Gastrocnemius medialis (tissue), 4 donors: ENCODE measurements at regions not wholly inside any gene's neighbourhood (a gene's known extent, or its start where the extent isn't known, plus 50 kb on each side); places are given as distances from the start of the nearest gene placed in this dataset.

Experiments
- ATAC-seq, 2 donors: fragments of 150-250 bp; one replicate each; pipeline ENCODE4 v1.9.1; 2016
- DNase-seq, 2 donors: peaks; one replicate each; pipeline ENCODE4 v3.0.0-alpha.2; 2019
- H3K27ac ChIP-seq, 4 donors: fragments of 200-600 bp; sonication (generic); 1 replicate in 1 of 4; 2 replicates in 3 of 4; pipeline ENCODE4 v1.5.1; 2016 to 2018; ENCODE audit warnings: mild to moderate bottlenecking in 2 of 4, moderate library complexity in 1 of 4
- H3K27me3 ChIP-seq, 3 donors: fragments of 200-600 bp; sonication (generic) in 2 of 3; 1 replicate in 1 of 3; 2 replicates in 2 of 3; pipeline versions ENCODE4 v1.5.1 to v1.6.0; 2016 to 2019; ENCODE audit warnings: mild to moderate bottlenecking in 1 of 3, moderate library complexity in 1 of 3
- H3K36me3 ChIP-seq, 2 donors: fragments of 200-600 bp; sonication (generic) in 1 of 2; one replicate each; pipeline ENCODE4 v1.5.1; 2017 to 2018
- H3K4me1 ChIP-seq, 2 donors: fragments of 200-600 bp; sonication (generic) in 1 of 2; one replicate each; pipeline ENCODE4 v1.5.1; 2016 to 2017; ENCODE audit warnings: mild to moderate bottlenecking in 2 of 2
- H3K4me3 ChIP-seq, 4 donors: fragments of 200-600 bp; sonication (generic) in 3 of 4; 1 replicate in 1 of 4; 2 replicates in 3 of 4; pipeline ENCODE4 v1.5.1; 2016 to 2019; ENCODE audit warnings: mild to moderate bottlenecking in 2 of 4
- H3K9me3 ChIP-seq, 3 donors: fragments of 200-600 bp; sonication (generic) in 2 of 3; 1 replicate in 1 of 3; 2 replicates in 2 of 3; pipeline ENCODE4 v1.5.1; 2016 to 2019
- POLR2A ChIP-seq, 2 donors: fragments of 450-650 bp; IDR thresholded peaks; one replicate each; pipeline ENCODE4 v1.6.1; 2017; ENCODE audit warnings: antibody characterized with exemption in 2 of 2, mild to moderate bottlenecking in 2 of 2, moderate library complexity in 2 of 2
- in situ Hi-C, 4 donors: fragments of 200-750 bp; cut with MboI; loops; one replicate each; pipeline versions ENCODE4 v1.15.0 to v1.8.0; 2017; ENCODE audit warnings: low sequenced_read_pairs in 4 of 4
- intact Hi-C: fragments of 100-400 bp; cut with DNase I; formaldehyde crosslinking; loops from one replicate; pipeline ENCODE4 v1.15.1; 2023; ENCODE audit warnings: low total_unique reads
- TF ChIP-seq, protein P1 (sequence below), 5 experiments: fragments of 450-650 bp in 3 of 5; fragments of 200-600 bp in 2 of 5; sonication (generic) in 2 of 5; IDR thresholded peaks in 4 of 5; conservative IDR thresholded peaks in 1 of 5; 1 replicate in 4 of 5; 2 replicates in 1 of 5; pipeline ENCODE4 v1.5.1; 2016 to 2019; ENCODE audit warnings: antibody characterized with exemption in 5 of 5, mild to moderate bottlenecking in 3 of 5, moderate library complexity in 3 of 5

DNA sequence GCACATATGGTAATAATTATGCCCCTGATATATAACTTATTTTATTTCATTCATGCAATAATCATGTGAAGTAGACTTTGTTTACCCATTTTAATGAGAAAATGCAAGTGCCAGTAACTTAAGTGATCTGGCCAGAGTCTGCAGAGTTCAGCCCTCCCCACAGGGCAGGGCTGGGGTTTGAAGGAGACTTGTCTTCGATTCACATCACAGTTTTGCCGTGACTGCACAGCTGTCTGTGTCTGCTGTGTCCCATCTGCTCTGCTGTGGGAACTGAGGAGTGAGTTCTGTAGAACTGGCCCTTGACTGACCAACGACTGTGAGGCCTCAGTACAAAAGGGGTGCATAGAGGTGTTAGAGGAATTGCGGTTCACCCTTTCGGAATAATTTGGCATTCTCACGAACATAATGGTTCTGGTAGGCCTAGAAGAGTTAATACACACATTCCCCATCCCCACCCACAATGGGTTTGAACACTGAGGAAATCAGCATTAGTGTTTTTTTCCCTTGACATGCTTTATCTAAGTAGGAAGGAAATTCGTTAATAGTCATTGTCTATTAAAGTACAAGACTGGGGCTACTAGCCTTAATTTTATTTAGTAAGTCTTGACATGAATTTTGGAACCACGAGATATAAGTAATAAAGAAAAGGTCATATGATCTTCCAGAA, 113.6 kb upstream of the MON1B start:
- no peaks in the 10 kb centered on the region for H3K36me3 ChIP-seq
- H3K9me3 ChIP-seq, result no peaks in the 10 kb centered on the region
- H3K27ac ChIP-seq, result no peak overlapping the region
- H3K4me3 ChIP-seq, result no peak overlapping the region
- DNase-seq (no peak), ATAC-seq (no peak)
- no peaks in the 10 kb centered on the region for H3K27me3 ChIP-seq
- in situ Hi-C loops, result no loop called here
- H3K4me1 ChIP-seq, result no peaks in the 10 kb centered on the region
- no peak for TF ChIP-seq POLR2A (IDR thresholded peaks at IDR 0.05)
- TF ChIP-seq, protein P1, sequence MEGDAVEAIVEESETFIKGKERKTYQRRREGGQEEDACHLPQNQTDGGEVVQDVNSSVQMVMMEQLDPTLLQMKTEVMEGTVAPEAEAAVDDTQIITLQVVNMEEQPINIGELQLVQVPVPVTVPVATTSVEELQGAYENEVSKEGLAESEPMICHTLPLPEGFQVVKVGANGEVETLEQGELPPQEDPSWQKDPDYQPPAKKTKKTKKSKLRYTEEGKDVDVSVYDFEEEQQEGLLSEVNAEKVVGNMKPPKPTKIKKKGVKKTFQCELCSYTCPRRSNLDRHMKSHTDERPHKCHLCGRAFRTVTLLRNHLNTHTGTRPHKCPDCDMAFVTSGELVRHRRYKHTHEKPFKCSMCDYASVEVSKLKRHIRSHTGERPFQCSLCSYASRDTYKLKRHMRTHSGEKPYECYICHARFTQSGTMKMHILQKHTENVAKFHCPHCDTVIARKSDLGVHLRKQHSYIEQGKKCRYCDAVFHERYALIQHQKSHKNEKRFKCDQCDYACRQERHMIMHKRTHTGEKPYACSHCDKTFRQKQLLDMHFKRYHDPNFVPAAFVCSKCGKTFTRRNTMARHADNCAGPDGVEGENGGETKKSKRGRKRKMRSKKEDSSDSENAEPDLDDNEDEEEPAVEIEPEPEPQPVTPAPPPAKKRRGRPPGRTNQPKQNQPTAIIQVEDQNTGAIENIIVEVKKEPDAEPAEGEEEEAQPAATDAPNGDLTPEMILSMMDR (IDR thresholded peaks at IDR 0.05 in 4 of 5, conservative IDR thresholded peaks at IDR 0.05 in 1 of 5), result no peak
- intact Hi-C loops, result no loop called here

DNA sequence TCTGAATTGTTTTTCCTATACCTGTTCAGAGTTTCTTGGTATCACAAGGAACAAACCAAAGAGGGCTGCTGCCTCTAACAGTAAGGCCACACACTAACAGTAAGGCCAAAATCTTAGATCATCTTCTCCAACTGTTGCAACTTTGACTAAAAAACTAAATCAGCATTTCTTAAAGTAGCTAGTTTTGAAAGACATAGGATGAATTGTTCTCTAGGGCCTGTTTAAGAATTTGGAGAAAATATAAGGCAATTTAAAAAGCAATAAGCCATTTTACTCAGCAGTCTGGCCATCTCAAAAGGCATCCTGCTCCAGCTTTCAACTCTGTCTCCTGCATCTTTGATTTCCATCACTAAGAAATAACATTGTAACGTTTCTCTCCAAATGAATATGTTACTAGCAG, 105.0 kb upstream of the MON1B start:
- no peak overlapping the region for H3K4me3 ChIP-seq
- intact Hi-C loops, result no loop called here
- no peaks in the 10 kb centered on the region for H3K27me3 ChIP-seq
- ATAC-seq (no peak), DNase-seq (no peak)
- H3K9me3 ChIP-seq, result no peaks in the 10 kb centered on the region
- TF ChIP-seq, protein P1 (IDR thresholded peaks at IDR 0.05 in 4 of 5, conservative IDR thresholded peaks at IDR 0.05 in 1 of 5), result no peak
- no peak overlapping the region for H3K27ac ChIP-seq
- no peaks in the 10 kb centered on the region for H3K36me3 ChIP-seq
- in situ Hi-C loops, result no loop called here
- H3K4me1 ChIP-seq, result no peaks in the 10 kb centered on the region

DNA sequence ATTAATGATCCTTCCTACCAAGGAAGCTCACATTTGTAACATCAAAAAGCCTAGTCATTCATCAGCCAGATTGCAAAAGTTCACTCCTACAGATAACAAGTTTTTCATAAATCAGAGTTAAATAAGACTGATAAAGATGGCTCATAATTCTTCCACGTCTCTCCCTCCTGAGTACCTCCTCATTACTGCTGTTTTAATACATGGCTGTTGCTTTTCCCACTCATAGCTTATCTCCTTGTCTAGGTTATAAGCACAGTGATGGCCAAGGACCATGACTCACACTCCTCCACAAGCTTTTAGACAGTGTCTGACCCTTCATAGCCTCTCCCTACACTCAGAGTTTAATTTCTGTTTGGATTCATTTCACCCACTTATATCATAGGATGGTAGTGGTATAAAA, 100.9 kb upstream of the MON1B start:
- no peaks in the 10 kb centered on the region for H3K9me3 ChIP-seq
- no peaks in the 10 kb centered on the region for H3K27me3 ChIP-seq
- DNase-seq, result no peak
- intact Hi-C loops, result no loop called here
- H3K36me3 ChIP-seq, result no peaks in the 10 kb centered on the region
- no peak overlapping the region for H3K27ac ChIP-seq
- in situ Hi-C loops, result no loop called here
- no peak for TF ChIP-seq POLR2A (IDR thresholded peaks at IDR 0.05)
- TF ChIP-seq, protein P1 (IDR thresholded peaks at IDR 0.05 in 4 of 5, conservative IDR thresholded peaks at IDR 0.05 in 1 of 5), result no peak
- no peak overlapping the region for H3K4me3 ChIP-seq
- no peaks in the 10 kb centered on the region for H3K4me1 ChIP-seq
- no peak for ATAC-seq

DNA sequence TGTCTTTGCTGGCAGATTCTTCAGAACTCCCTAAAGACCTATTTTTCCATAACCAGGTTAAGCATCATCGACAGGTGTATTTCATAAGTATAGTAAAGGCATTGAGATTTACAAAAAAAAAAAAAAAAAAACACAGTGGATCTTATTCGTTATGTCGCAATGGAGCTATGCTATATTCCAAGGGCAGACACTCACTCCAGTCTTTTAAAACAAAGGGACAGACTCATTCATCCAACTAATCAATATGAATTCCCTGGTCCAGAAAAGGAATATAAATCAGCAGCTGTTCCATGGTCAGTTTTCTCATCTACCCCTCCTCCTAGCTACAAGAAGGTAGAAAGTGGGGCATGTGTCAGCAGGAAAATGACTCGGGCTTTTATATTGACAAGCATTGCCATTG, 97.7 kb upstream of the MON1B start:
- no peaks in the 10 kb centered on the region for H3K27me3 ChIP-seq
- TF ChIP-seq, protein P1 (IDR thresholded peaks at IDR 0.05 in 4 of 5, conservative IDR thresholded peaks at IDR 0.05 in 1 of 5), result no peak
- H3K27ac ChIP-seq, result no peak overlapping the region

DNA sequence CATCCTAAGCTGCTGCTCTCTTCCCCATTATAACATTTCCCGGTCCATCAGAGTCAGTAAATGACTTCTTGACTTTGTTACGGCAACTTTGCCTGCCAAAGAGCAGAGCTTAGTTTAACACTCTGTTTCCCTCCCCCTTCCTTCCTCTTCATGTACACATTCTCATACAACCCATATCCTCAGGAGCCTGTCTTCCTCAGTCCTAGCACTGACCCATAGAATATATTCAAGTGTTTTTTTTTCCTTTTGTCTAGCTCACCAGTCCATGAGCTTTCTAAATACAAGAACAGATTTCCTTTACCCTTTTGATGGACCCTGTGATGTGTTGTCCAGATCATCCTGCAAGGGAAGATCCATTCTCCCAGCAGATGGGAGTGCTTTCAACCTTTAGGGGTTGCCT, 97.0 kb upstream of the MON1B start:
- ATAC-seq (no peak), DNase-seq (no peak)
- TF ChIP-seq POLR2A (IDR thresholded peaks at IDR 0.05), result no peak
- TF ChIP-seq, protein P1 (IDR thresholded peaks at IDR 0.05 in 4 of 5, conservative IDR thresholded peaks at IDR 0.05 in 1 of 5), result no peak
- in situ Hi-C loops, result no loop called here
- intact Hi-C loops, result no loop called here
- H3K27ac ChIP-seq, result no peak overlapping the region
- no peaks in the 10 kb centered on the region for H3K36me3 ChIP-seq
- H3K4me3 ChIP-seq, result no peak overlapping the region
- no peaks in the 10 kb centered on the region for H3K9me3 ChIP-seq
- no peaks in the 10 kb centered on the region for H3K4me1 ChIP-seq
- H3K27me3 ChIP-seq, result no peaks in the 10 kb centered on the region

More for the DNA sequence above, 97.7 kb upstream of the MON1B start:
- Histone ChIP-seq H3K36me3 (no peaks in the 10 kb centered on the region), H3K9me3 (no peaks in the 10 kb centered on the region), H3K4me3 (no peak overlapping the region), H3K4me1 (no peaks in the 10 kb centered on the region)
- no peak for ATAC-seq
- DNase-seq, result no peak
- intact Hi-C loops (no loop called here), in situ Hi-C loops (no loop called here)
